ENCODE measurements at regions not wholly inside any gene's neighbourhood (a gene's known extent, or its start where the extent isn't known, plus 50 kb on each side); places are given as distances from the start of the nearest gene placed in this dataset.

DNA sequence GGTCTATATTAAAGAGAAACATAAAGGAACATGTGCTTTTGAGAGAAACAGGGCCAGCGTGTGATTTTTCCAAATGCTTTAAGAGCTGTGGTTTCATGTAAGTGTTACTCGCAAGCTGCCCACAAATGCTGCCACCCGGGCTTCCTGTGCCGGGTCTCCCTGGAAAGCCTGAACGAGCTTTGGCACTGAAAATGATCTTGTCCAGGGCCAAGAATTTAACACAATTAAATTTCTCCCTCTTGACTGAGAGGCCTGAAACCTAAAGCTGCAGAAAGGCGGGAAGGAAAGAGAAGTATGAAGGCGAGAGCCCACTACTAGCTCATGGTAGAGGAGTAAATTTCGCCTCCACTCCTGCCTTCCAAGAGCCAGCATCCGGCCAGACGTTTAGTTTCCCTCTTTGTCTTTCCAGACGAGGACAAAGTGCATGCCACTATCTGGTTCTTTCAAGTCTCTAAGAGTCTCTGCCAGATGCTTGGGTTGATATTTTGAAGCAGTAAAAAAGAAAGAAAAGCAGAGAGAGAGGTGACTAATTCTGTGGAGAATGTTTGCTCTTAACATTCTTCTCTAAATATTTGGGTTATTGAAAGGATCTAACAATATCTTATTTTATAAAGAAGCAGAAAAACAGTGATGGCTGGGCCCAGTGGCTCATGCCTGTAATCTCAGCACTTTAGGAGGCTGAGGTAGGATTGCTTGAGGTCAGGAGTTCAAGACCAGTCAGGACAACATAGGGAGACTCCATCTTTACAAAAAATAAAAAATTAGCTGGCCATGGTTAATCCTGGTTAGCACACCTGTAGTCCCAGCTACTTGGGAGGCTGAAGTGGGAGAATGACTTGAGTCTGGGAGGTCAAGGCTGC, 100.0 kb upstream of the HNRNPU start:
- intact Hi-C loops (cut with micrococcal nuclease) = no loop called here
- FAIRE-seq (no peak), DNase-seq (ENCODE audit: extremely low read depth in 1 of 4, low spot score in 3 of 4) (peak in 1 of 4 experiments; percentile 30), ATAC-seq (peak; percentile 13)
- H3K4me3 ChIP-seq = no peak overlapping the region
- H3K9me1 ChIP-seq (ENCODE audit: control insufficient read depth, insufficient read depth, low read length) = no peaks in the 10 kb centered on the region
- TF ChIP-seq HNRNPK (IDR thresholded peaks at IDR 0.05; ENCODE audit: low read depth, low read length, poor library complexity, severe bottlenecking) (no peak), ID3 (CRISPR knock-in tag; IDR thresholded peaks at IDR 0.05) (no peak), ID3 (tag; IDR thresholded peaks at IDR 0.05) (no peak), CGGBP1 (CRISPR knock-in tag; IDR thresholded peaks at IDR 0.05) (no peak), NCOA4 (IDR thresholded peaks at IDR 0.05; ENCODE audit: partially characterized antibody) (no peak), NR2C2 (CRISPR knock-in tag; IDR thresholded peaks at IDR 0.05) (no peak), NR2C2 (tag; IDR thresholded peaks at IDR 0.05) (0 out of 2 replicates have a peak, but pooled peaks have one; percentile 16), L3MBTL2 (IDR thresholded peaks at IDR 0.05) (0 out of 2 replicates have a peak, but pooled peaks have one; percentile 46)
- BruUV-seq (replicated peaks) = no TSS peak
- 33% methylated on average over 11 of the region's 11 CpGs for WGBS (ENCODE audit: insufficient coverage, low coverage, missing lambda C conversion rate)
- no peaks in the 10 kb centered on the region for H4K20me1 ChIP-seq (replicated peaks; ENCODE audit: control insufficient read depth, insufficient read depth, low read length)
- in situ Hi-C loops (cut with MboI) = no loop called here
- no peak overlapping the region for H3K4me2 ChIP-seq (ENCODE audit: insufficient read depth, low read length)
- H2AFZ ChIP-seq (ENCODE audit: low read depth, low read length) = no peak overlapping the region
- H3K9ac ChIP-seq (ENCODE audit: insufficient read depth in 1 of 2, low read depth in 2 of 2, low read length in 2 of 2) = no peak overlapping the region
- H3K79me2 ChIP-seq (ENCODE audit: control insufficient read depth, insufficient read depth, low read length) = no peaks in the 10 kb centered on the region
- H3K27ac ChIP-seq (ENCODE audit: extremely low read depth, low read depth, low read length) = no peak overlapping the region
- ChIA-PET POLR2A (interaction anchor here (0.6 to 1.7 kb wide), 7 partner anchors 10 to 360 kb away, joined by 3 to 7 read pairs (median 3); partner anchors contain the start of gene HNRNPU), CTCF (ENCODE audit: low intra/inter-chr PET ratio) (interaction anchor here (0.5 kb wide), 1 partner anchor 215 kb away, joined by 3 read pairs; no protein-coding TSS in a partner anchor)
- H3K4me1 ChIP-seq (replicated peaks in 1 of 2; ENCODE audit: control insufficient read depth in 2 of 2, insufficient read depth in 2 of 2, low read length in 2 of 2) = peaks cover 8 to 19% of the 10 kb centered on the region in 2 experiments
- no peaks in the 10 kb centered on the region for H3K27me3 ChIP-seq (ENCODE audit: control insufficient read depth in 2 of 2, insufficient read depth in 2 of 2, low read length in 2 of 2)
- no peaks in the 10 kb centered on the region for H3K9me3 ChIP-seq (replicated peaks; ENCODE audit: control insufficient read depth, insufficient read depth, low read depth, low read length)
- H3K36me3 ChIP-seq (ENCODE audit: control insufficient read depth, insufficient read depth, low read length) = no peaks in the 10 kb centered on the region

All from K562 (cell line).